GM12874 (cell line): ENCODE measurements at regions not wholly inside any gene's neighbourhood (a gene's known extent, or its start where the extent isn't known, plus 50 kb on each side); places are given as distances from the start of the nearest gene placed in this dataset.

Experiments
- TF ChIP-seq, protein P1 (sequence below): IDR thresholded peaks from 2 replicates; pipeline ENCODE4 v1.5.1; 2011; ENCODE audit warnings: low read depth, mild to moderate bottlenecking, control low read depth, low read length, moderate library complexity; ENCODE audit not compliant: insufficient read depth

DNA sequence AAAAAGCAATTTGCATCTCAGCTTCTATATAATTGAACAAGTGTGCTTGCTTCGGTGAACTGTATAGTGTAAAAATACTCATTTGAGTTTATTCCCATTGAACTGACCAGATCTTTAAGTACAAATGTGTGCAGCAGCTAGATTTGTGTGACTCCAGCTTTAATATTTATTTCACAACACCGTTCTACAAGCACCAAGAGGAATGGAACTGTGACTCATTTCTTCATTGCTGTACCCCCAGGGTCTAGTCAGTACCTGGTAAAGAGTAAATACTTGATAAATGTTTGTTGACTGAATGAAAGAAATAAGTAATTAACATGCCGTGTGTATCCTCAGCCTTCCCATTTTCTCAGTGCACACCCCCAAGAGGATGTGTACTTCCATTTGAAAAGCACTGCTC is 464.8 kb downstream of the CBLN4 start:
- TF ChIP-seq, protein P1, sequence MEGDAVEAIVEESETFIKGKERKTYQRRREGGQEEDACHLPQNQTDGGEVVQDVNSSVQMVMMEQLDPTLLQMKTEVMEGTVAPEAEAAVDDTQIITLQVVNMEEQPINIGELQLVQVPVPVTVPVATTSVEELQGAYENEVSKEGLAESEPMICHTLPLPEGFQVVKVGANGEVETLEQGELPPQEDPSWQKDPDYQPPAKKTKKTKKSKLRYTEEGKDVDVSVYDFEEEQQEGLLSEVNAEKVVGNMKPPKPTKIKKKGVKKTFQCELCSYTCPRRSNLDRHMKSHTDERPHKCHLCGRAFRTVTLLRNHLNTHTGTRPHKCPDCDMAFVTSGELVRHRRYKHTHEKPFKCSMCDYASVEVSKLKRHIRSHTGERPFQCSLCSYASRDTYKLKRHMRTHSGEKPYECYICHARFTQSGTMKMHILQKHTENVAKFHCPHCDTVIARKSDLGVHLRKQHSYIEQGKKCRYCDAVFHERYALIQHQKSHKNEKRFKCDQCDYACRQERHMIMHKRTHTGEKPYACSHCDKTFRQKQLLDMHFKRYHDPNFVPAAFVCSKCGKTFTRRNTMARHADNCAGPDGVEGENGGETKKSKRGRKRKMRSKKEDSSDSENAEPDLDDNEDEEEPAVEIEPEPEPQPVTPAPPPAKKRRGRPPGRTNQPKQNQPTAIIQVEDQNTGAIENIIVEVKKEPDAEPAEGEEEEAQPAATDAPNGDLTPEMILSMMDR, result no peak

DNA sequence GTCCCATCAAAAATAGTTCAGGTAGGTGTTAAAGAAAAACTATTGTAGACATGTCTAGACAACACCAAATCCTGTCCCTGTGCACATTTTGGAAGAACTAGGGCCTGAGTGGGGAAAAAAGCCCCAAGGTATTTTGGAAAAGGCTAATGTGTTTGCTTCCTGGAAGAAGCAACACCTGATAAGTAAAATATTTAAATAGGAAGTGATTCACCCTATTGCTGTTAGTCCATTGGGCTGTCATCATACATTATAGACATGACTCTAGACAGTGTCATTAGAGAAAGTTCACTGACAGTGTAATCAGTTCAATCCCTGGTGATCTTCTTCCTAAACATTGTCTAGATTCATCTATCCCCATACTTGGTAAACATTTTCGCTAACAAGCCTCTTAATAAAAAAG is 465.3 kb downstream of the CBLN4 start:
- TF ChIP-seq, protein P1, result no peak

DNA sequence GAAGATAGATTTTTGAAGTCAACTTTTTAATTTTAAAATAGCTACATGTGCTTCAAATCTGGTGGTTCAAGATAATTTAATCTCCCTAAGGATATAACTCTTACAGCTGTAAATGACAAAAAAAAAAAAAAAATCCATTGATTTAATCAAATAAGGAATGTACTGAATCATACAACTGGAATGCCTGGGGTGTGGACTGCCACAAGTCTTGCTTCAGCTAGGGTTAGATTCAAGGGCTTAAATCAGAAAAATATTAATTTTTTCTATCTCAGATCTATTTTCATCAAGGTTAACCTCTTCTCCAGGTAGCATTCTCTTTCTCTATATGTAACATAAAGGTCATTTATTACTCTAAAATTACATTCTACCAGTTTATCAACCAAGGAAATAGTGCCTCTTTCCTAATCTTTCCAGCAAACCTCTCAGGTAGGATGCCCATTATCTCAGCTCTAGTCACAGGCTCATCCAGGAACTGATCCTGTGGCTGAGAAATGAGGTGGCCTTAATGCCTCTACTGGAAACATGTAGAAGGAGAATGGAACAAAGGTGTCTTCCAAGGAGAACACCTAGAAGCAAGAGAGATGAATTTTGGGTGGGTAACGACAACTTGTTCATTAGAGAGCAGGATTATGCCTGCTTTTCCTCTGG is 466.9 kb downstream of the CBLN4 start:
- TF ChIP-seq, protein P1, result no peak

DNA sequence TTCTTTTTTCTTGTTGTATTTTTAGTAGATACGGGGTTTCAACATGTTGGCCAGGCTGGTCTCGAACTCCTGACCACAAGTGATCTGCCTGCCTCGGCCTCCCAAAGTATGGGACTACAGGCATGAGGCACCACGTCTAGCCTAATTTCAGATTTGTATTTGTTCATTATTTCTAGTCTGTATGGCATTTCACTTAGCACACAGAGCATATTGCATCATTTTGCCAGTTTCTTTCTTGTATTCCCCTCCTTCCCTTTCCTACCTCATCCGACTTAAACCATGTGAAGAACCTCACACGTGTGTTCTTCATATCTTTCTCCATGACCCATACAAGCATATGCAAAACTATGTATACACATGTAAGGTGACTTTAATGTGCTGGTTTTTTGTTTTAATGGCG is 470.0 kb downstream of the CBLN4 start:
- TF ChIP-seq, protein P1, result no peak

DNA sequence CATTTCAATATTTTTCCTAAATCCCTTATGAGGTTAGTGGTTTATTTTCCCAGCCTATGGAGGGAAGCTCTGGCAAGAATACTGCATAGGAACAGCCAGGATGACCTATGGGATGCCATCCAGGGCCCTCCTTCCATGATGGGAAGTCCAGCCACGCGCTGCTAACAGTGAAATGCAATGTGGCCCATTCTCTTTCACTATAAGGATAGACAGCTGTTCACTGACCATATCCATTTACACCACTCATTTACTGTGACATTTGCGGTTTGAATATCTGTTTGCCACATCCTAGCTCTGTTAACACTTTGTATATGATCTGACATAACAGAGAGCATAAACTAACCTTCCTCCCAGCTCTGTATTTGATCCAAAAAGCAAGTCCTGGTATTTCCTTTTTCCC is 471.7 kb downstream of the CBLN4 start:
- TF ChIP-seq, protein P1, result no peak

DNA sequence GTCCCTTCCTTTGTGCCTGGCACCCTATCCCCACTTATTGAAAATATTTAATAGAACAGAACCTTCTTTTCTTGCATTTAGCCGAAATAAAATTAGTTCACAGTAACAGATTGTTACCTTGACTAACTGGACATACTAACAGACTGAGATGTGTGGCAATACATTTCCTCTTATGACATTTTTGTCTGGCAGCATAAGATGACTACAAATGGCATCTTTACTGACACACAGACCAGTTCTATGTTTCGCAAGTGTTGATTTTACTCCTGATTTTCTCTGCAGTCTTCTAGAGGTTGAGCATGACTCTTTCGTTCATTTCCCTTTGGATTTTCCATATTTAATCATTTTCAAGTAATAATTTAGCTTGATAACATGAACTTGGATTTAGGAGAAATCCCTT is 474.6 kb downstream of the CBLN4 start:
- TF ChIP-seq, protein P1, result no peak

DNA sequence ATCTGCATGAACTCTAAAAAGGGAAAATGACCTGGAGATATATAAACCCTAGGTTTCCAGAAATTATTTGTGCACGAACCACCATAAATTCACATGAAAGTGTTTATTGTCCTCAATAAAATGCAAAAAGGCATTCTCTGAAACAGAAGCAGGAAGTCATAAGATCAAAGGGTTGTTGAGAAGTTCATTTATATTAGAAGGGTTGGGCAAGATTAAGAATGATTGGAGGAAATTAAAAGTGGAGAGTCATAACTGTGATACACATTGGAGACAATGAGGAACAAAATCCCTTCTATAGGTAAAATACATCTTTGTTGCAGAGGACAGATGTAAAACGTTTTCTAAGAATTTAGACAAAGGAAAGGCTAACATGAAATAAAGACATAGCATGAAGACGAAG is 476.8 kb downstream of the CBLN4 start:
- TF ChIP-seq, protein P1, result no peak
